ENCODE measurements at regions not wholly inside any gene's neighbourhood (a gene's known extent, or its start where the extent isn't known, plus 50 kb on each side); places are given as distances from the start of the nearest gene placed in this dataset.

DNA sequence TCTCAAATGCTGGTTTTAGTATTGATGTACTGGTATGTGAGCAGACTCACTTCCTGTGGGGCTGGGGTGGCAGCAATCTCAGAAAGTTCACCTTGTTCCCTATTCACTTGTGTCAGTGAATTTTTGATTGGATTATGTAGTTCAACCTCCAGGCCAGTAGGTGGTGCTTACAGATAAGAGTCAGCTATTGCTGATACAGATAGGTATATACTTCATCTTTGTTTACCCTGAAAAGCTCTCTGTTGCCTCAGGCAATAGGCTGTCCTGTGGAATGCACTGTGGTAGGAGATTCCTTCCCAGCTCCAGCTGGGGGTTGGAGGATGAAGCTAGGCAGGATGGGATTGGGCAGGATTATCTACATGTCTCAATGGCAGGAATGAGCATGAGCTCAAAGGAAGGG lies 851.2 kb upstream of the EYS start:
- Histone ChIP-seq H3K27me3 (ENCODE audit: control insufficient read depth, insufficient read depth, low read length) (no peaks in the 10 kb centered on the region), H3K9ac (ENCODE audit: low read length in 3 of 3) (no peak overlapping the region), H3K27ac (ENCODE audit: low read depth in 2 of 2, low read length in 2 of 2) (no peak overlapping the region), H3K9me3 (ENCODE audit: control insufficient read depth in 2 of 3, insufficient read depth in 1 of 3, low read length in 3 of 3) (peaks cover 0 to 8% (median 2%) of the 10 kb centered on the region in 3 donors), H3K36me3 (ENCODE audit: control insufficient read depth in 2 of 3, insufficient read depth in 3 of 3, low read length in 3 of 3) (no peaks in the 10 kb centered on the region), H3K4me3 (ENCODE audit: low read length in 3 of 3) (no peak overlapping the region), H3K4me1 (ENCODE audit: control insufficient read depth in 2 of 3, insufficient read depth in 2 of 3, low read depth in 1 of 3, low read length in 3 of 3) (no peaks in the 10 kb centered on the region)
- FAIRE-seq (no peak), DNase-seq (no peak)
- intact Hi-C loops (cut with DNase I): no loop called here
- TF ChIP-seq, protein P1, sequence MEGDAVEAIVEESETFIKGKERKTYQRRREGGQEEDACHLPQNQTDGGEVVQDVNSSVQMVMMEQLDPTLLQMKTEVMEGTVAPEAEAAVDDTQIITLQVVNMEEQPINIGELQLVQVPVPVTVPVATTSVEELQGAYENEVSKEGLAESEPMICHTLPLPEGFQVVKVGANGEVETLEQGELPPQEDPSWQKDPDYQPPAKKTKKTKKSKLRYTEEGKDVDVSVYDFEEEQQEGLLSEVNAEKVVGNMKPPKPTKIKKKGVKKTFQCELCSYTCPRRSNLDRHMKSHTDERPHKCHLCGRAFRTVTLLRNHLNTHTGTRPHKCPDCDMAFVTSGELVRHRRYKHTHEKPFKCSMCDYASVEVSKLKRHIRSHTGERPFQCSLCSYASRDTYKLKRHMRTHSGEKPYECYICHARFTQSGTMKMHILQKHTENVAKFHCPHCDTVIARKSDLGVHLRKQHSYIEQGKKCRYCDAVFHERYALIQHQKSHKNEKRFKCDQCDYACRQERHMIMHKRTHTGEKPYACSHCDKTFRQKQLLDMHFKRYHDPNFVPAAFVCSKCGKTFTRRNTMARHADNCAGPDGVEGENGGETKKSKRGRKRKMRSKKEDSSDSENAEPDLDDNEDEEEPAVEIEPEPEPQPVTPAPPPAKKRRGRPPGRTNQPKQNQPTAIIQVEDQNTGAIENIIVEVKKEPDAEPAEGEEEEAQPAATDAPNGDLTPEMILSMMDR (IDR thresholded peaks at IDR 0.05; ENCODE audit: borderline replicate concordance, extremely low read depth, insufficient read depth): no peak

DNA sequence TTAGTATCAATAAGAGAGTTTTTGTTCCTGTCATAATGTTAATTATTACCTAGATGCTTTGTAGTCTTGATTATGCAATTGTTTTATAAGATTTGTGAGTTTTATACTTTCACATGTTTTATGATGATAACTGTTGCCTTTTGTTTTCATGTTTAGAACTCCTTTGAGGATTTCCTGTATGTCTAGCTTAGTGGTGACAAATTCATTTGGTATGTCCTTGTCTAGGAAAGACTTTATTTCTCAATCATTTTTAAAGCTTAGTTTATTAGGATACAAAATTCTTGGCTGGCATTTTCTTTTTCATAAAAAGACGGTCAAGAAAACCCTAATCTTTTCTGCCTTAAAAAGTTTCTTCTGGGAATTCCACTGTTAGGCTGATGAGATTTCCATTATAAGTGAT lies 849.9 kb upstream of the EYS start:
- H3K27ac ChIP-seq (ENCODE audit: low read depth in 2 of 2, low read length in 2 of 2): no peak overlapping the region
- H3K9me3 ChIP-seq (ENCODE audit: control insufficient read depth in 2 of 3, insufficient read depth in 1 of 3, low read length in 3 of 3): peaks cover 0 to 8% (median 2%) of the 10 kb centered on the region in 3 donors
- no peak for DNase-seq
- TF ChIP-seq, protein P1 (IDR thresholded peaks at IDR 0.05; ENCODE audit: borderline replicate concordance, extremely low read depth, insufficient read depth): no peak
- no peak for FAIRE-seq
- H3K9ac ChIP-seq (ENCODE audit: low read length in 3 of 3): no peak overlapping the region
- no peaks in the 10 kb centered on the region for H3K36me3 ChIP-seq (ENCODE audit: control insufficient read depth in 2 of 3, insufficient read depth in 3 of 3, low read length in 3 of 3)
- H3K4me1 ChIP-seq (ENCODE audit: control insufficient read depth in 2 of 3, insufficient read depth in 2 of 3, low read depth in 1 of 3, low read length in 3 of 3): no peaks in the 10 kb centered on the region
- no peak overlapping the region for H3K4me3 ChIP-seq (ENCODE audit: low read length in 3 of 3)
- intact Hi-C loops (cut with DNase I): no loop called here
- H3K27me3 ChIP-seq (ENCODE audit: control insufficient read depth, insufficient read depth, low read length): no peaks in the 10 kb centered on the region

DNA sequence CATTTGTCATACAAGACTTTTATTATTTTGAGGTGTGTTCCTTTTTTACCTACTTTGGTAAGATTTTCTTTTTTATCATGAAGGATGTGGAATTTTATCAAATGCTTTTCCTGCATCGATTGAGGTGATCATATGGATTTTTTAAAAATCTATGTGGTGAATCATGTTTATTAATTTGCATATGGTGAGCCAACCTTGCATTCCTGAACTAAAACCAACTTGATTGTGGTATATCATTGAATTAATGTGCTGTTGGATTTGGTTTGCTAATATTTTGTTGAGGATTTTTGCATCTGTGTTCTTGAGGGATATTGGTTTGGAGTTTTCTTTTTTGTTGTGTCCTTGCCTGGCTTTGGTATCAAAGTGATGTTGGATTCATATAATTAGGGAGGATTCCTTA lies 848.1 kb upstream of the EYS start:
- FAIRE-seq (no peak), DNase-seq (no peak)
- Histone ChIP-seq H3K27ac (ENCODE audit: low read depth in 2 of 2, low read length in 2 of 2) (no peak overlapping the region), H3K9me3 (ENCODE audit: control insufficient read depth in 2 of 3, insufficient read depth in 1 of 3, low read length in 3 of 3) (peaks cover 0 to 8% (median 2%) of the 10 kb centered on the region in 3 donors), H3K4me3 (ENCODE audit: low read length in 3 of 3) (no peak overlapping the region), H3K4me1 (ENCODE audit: control insufficient read depth in 2 of 3, insufficient read depth in 2 of 3, low read depth in 1 of 3, low read length in 3 of 3) (no peaks in the 10 kb centered on the region), H3K27me3 (ENCODE audit: control insufficient read depth, insufficient read depth, low read length) (no peaks in the 10 kb centered on the region), H3K36me3 (ENCODE audit: control insufficient read depth in 2 of 3, insufficient read depth in 3 of 3, low read length in 3 of 3) (no peaks in the 10 kb centered on the region), H3K9ac (ENCODE audit: low read length in 3 of 3) (no peak overlapping the region)
- intact Hi-C loops (cut with DNase I): no loop called here
- TF ChIP-seq, protein P1 (IDR thresholded peaks at IDR 0.05; ENCODE audit: borderline replicate concordance, extremely low read depth, insufficient read depth): no peak

DNA sequence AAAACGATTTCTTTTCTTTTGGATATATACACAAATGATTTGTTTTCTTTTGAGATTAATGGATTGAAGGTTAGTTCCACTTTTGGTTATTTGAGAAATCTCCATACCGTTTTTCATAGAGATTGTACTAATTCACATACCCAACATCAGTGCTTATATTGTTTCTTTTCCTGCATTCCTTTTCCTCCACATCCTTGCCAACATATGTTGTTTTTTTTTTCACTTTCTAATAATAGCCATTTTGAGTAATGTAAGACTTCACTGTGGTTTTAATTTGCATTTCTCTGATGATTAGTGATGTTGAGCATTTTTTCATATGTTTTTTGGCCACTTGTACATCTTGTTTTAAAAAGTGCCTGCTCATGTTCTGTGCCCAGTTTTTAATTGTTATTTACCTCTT lies 846.4 kb upstream of the EYS start:
- Histone ChIP-seq H3K9ac (ENCODE audit: low read length in 3 of 3) (no peak overlapping the region), H3K4me1 (ENCODE audit: control insufficient read depth in 2 of 3, insufficient read depth in 2 of 3, low read depth in 1 of 3, low read length in 3 of 3) (no peaks in the 10 kb centered on the region), H3K36me3 (ENCODE audit: control insufficient read depth in 2 of 3, insufficient read depth in 3 of 3, low read length in 3 of 3) (no peaks in the 10 kb centered on the region), H3K27ac (ENCODE audit: low read depth in 2 of 2, low read length in 2 of 2) (no peak overlapping the region), H3K4me3 (ENCODE audit: low read length in 3 of 3) (no peak overlapping the region), H3K27me3 (ENCODE audit: control insufficient read depth, insufficient read depth, low read length) (no peaks in the 10 kb centered on the region), H3K9me3 (ENCODE audit: control insufficient read depth in 2 of 3, insufficient read depth in 1 of 3, low read length in 3 of 3) (peaks cover 0 to 8% (median 2%) of the 10 kb centered on the region in 3 donors)
- intact Hi-C loops (cut with DNase I): no loop called here
- TF ChIP-seq, protein P1 (IDR thresholded peaks at IDR 0.05; ENCODE audit: borderline replicate concordance, extremely low read depth, insufficient read depth): no peak
- DNase-seq: no peak
- no peak for FAIRE-seq
